Parathyroid adenoma (tissue), 2 donors: ENCODE measurements at regions not wholly inside any gene's neighbourhood (a gene's known extent, or its start where the extent isn't known, plus 50 kb on each side); places are given as distances from the start of the nearest gene placed in this dataset.
"Not testable (repeated sequence)": the region's sequence is repeated elsewhere in the genome, so short reads cannot be mapped to it uniquely, and the experiment has no call there.

Experiments used
- H2AFZ ChIP-seq: fragments of 300-600 bp; sonication (generic); one replicate; pipeline ENCODE4 v1.7.0; 2017; ENCODE audit warnings: antibody characterized with exemption, mild to moderate bottlenecking
- H3K27ac ChIP-seq: fragments of 300-600 bp; sonication (generic); one replicate; pipeline ENCODE4 v1.7.0; 2017
- H3K27me3 ChIP-seq: fragments of 300-600 bp; sonication (generic); one replicate; pipeline ENCODE4 v1.7.0; 2017; ENCODE audit warnings: low read length; ENCODE audit not compliant: control insufficient read depth, insufficient read depth
- H3K36me3 ChIP-seq: fragments of 300-600 bp; sonication (generic); one replicate; pipeline ENCODE4 v1.7.0; 2017; ENCODE audit warnings: low read length; ENCODE audit not compliant: control insufficient read depth, insufficient read depth
- H3K4me1 ChIP-seq: fragments of 300-600 bp; sonication (generic); one replicate; pipeline ENCODE4 v1.7.0; 2017; ENCODE audit warnings: control low read depth
- H3K4me2 ChIP-seq: fragments of 300-600 bp; sonication (generic); one replicate; pipeline ENCODE4 v1.7.0; 2017; ENCODE audit warnings: low read length
- H3K4me3 ChIP-seq: fragments of 300-600 bp; sonication (generic); one replicate; pipeline ENCODE4 v1.7.0; 2017; ENCODE audit warnings: low read depth, low read length
- H3K79me2 ChIP-seq: fragments of 300-600 bp; sonication (generic); one replicate; pipeline ENCODE4 v1.7.0; 2017; ENCODE audit warnings: control low read depth
- H3K9ac ChIP-seq: fragments of 300-600 bp; sonication (generic); one replicate; pipeline ENCODE4 v1.7.0; 2017; ENCODE audit warnings: mild to moderate bottlenecking
- H3K9me3 ChIP-seq: fragments of 300-600 bp; sonication (generic); one replicate; pipeline ENCODE4 v1.7.0; 2017; ENCODE audit warnings: low read length; ENCODE audit not compliant: control insufficient read depth
- CTCF ChIP-seq: fragments of 300-600 bp; sonication (generic); IDR thresholded peaks from one replicate; pipeline ENCODE4 v1.7.0; 2017; ENCODE audit warnings: antibody characterized with exemption, mild to moderate bottlenecking
- donor health status: primary hyperparathyroidism.

- no peaks in the 10 kb centered on the region for H3K9me3 ChIP-seq
- H3K27me3 ChIP-seq, result no peaks in the 10 kb centered on the region
- no peak overlapping the region for H3K9ac ChIP-seq
- TF ChIP-seq CTCF, result no peak
- no peaks in the 10 kb centered on the region for H3K36me3 ChIP-seq
- no peaks in the 10 kb centered on the region for H3K4me1 ChIP-seq
- H3K79me2 ChIP-seq, result no peaks in the 10 kb centered on the region
- no peak overlapping the region for H3K4me3 ChIP-seq
- H3K4me2 ChIP-seq, result no peak overlapping the region
- no peak overlapping the region for H3K27ac ChIP-seq
- no peak overlapping the region for H2AFZ ChIP-seq
Observed at GRCh38 chr12:67716817-67717216, 68.3 kb downstream of the DYRK2 start.

- not testable (repeated sequence) for H3K9ac ChIP-seq, H3K4me3 ChIP-seq, H3K4me2 ChIP-seq
Observed at GRCh38 chr12:67719303-67719702, 70.8 kb downstream of the DYRK2 start.

GRCh38 chr12:67720351-67720856 lies 71.9 kb downstream of the DYRK2 start:
- no peak overlapping the region for H3K4me3 ChIP-seq
- H3K9ac ChIP-seq, result no peak overlapping the region
- no peaks in the 10 kb centered on the region for H3K27me3 ChIP-seq
- TF ChIP-seq CTCF, result no peak
- H3K4me2 ChIP-seq, result no peak overlapping the region
- H3K79me2 ChIP-seq, result no peaks in the 10 kb centered on the region
- no peaks in the 10 kb centered on the region for H3K4me1 ChIP-seq
- no peak overlapping the region for H3K27ac ChIP-seq
- no peaks in the 10 kb centered on the region for H3K9me3 ChIP-seq
- H2AFZ ChIP-seq, result no peak overlapping the region
- no peaks in the 10 kb centered on the region for H3K36me3 ChIP-seq

More at GRCh38 chr12:67719303-67719702, 70.8 kb downstream of the DYRK2 start:
- not testable (repeated sequence) for H3K79me2 ChIP-seq, H3K4me1 ChIP-seq, H3K27ac ChIP-seq, H3K27me3 ChIP-seq, H2AFZ ChIP-seq, H3K36me3 ChIP-seq, H3K9me3 ChIP-seq

GRCh38 chr12:67721248-67721647 lies 72.7 kb downstream of the DYRK2 start:
- no peaks in the 10 kb centered on the region for H3K79me2 ChIP-seq
- no peak overlapping the region for H3K9ac ChIP-seq
- no peak overlapping the region for H3K27ac ChIP-seq
- no peaks in the 10 kb centered on the region for H3K27me3 ChIP-seq
- H2AFZ ChIP-seq, result no peak overlapping the region
- H3K36me3 ChIP-seq, result no peaks in the 10 kb centered on the region
- TF ChIP-seq CTCF, result no peak
- no peaks in the 10 kb centered on the region for H3K9me3 ChIP-seq
- no peaks in the 10 kb centered on the region for H3K4me1 ChIP-seq
- H3K4me3 ChIP-seq, result no peak overlapping the region
- no peak overlapping the region for H3K4me2 ChIP-seq

- H3K79me2 ChIP-seq, result no peaks in the 10 kb centered on the region
- H3K4me3 ChIP-seq, result no peak overlapping the region
- no peak overlapping the region for H3K27ac ChIP-seq
- no peaks in the 10 kb centered on the region for H3K9me3 ChIP-seq
- H3K9ac ChIP-seq, result no peak overlapping the region
- H2AFZ ChIP-seq, result no peak overlapping the region
- H3K36me3 ChIP-seq, result no peaks in the 10 kb centered on the region
- H3K4me2 ChIP-seq, result no peak overlapping the region
- no peaks in the 10 kb centered on the region for H3K27me3 ChIP-seq
- no peak for TF ChIP-seq CTCF
- H3K4me1 ChIP-seq, result no peaks in the 10 kb centered on the region
Observed at GRCh38 chr12:67722296-67722695, 73.8 kb downstream of the DYRK2 start.
